HFFc6 (cell line): ENCODE measurements at regions not wholly inside any gene's neighbourhood (a gene's known extent, or its start where the extent isn't known, plus 50 kb on each side); places are given as distances from the start of the nearest gene placed in this dataset.

ENCODE experiments used
- DNase-seq: peaks from one replicate; pipeline ENCODE4 v3.0.0-alpha.2; 2018
- H3K27ac Mint-ChIP-seq: 2 replicates; pipeline ENCODE4 v1.8.0; 2020; ENCODE audit warnings: mild to moderate bottlenecking, mixed read lengths
- H3K27me3 Mint-ChIP-seq: 2 replicates; pipeline ENCODE4 v1.8.0; 2021; ENCODE audit warnings: mild to moderate bottlenecking, moderate library complexity, mixed read lengths; ENCODE audit not compliant: insufficient read depth
- H3K36me3 Mint-ChIP-seq: 2 replicates; pipeline ENCODE4 v1.8.0; 2021; ENCODE audit warnings: low read depth, mixed read lengths
- H3K4me1 Mint-ChIP-seq: 2 replicates; pipeline ENCODE4 v1.8.0; 2020; ENCODE audit warnings: low read depth, mixed read lengths
- H3K4me3 Mint-ChIP-seq: 2 replicates; pipeline ENCODE4 v1.8.0; 2020; ENCODE audit warnings: mild to moderate bottlenecking, moderate library complexity, mixed read lengths
- H3K9me3 Mint-ChIP-seq: 2 replicates; pipeline ENCODE4 v1.8.0; 2020; ENCODE audit warnings: mild to moderate bottlenecking, mixed read lengths
- TF ChIP-seq, protein P1 (sequence below): fragments of 200-600 bp; sonication (generic); IDR thresholded peaks from 2 replicates; pipeline ENCODE4 v1.5.0; 2021; ENCODE audit warnings: antibody characterized with exemption, mild to moderate bottlenecking

DNA sequence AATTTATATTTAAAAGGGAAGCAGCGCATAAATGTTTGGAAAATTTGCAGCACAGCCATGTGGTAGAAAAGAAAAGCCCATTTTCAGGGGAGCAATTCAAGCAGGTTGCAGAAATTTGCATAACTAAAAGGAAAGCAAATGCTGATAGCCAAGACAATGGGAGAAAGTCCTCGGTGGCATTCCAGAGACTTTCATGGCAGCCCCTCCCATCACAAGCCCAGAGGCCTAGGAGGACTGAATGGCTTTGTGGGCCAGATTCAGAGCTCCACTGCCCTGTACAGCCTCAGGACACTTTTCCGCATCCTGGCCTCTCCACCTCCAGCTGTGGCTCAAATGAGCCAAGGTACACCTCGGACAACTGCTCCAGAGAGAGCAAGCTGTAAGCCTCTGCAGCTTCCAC lies 462.9 kb downstream of the CDK5RAP2 start:
- Mint-ChIP-seq H3K27me3 (no peaks in the 10 kb centered on the region), H3K27ac (no peak overlapping the region), H3K4me1 (no peaks in the 10 kb centered on the region), H3K4me3 (no peak overlapping the region), H3K36me3 (no peaks in the 10 kb centered on the region; the same call in 1 of the 2 replicates), H3K9me3 (peaks cover 44% of the 10 kb centered on the region)
- DNase-seq: no peak
- TF ChIP-seq, protein P1, sequence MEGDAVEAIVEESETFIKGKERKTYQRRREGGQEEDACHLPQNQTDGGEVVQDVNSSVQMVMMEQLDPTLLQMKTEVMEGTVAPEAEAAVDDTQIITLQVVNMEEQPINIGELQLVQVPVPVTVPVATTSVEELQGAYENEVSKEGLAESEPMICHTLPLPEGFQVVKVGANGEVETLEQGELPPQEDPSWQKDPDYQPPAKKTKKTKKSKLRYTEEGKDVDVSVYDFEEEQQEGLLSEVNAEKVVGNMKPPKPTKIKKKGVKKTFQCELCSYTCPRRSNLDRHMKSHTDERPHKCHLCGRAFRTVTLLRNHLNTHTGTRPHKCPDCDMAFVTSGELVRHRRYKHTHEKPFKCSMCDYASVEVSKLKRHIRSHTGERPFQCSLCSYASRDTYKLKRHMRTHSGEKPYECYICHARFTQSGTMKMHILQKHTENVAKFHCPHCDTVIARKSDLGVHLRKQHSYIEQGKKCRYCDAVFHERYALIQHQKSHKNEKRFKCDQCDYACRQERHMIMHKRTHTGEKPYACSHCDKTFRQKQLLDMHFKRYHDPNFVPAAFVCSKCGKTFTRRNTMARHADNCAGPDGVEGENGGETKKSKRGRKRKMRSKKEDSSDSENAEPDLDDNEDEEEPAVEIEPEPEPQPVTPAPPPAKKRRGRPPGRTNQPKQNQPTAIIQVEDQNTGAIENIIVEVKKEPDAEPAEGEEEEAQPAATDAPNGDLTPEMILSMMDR: no peak

DNA sequence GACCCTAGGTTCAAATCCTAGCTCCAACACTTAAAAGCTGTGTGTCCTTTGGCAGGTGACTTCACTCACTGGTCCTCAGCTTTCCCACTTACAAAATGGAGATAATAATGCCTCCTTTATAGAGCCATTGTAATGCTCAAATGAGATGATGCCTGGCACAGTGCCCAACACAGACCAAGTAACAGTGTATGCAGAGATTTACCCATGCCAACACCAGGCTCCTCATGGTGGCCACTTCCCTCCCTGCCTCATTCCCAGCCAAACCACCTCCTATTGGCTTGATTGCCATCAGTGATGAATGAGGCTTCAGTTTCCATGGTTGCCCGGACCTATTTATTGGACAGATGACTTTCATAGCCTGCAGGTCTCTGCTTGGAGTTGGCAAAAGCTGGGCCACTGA lies 469.4 kb downstream of the CDK5RAP2 start:
- Mint-ChIP-seq H3K27me3 (no peaks in the 10 kb centered on the region), H3K4me1 (no peaks in the 10 kb centered on the region), H3K9me3 (peaks cover 17% of the 10 kb centered on the region), H3K36me3 (no peaks in the 10 kb centered on the region), H3K4me3 (no peak overlapping the region), H3K27ac (no peak overlapping the region)
- TF ChIP-seq, protein P1: no peak
- no peak for DNase-seq

GRCh38 chr9:120109242-120109641 lies 470.7 kb downstream of the CDK5RAP2 start:
- H3K27ac Mint-ChIP-seq: no peak overlapping the region
- no peaks in the 10 kb centered on the region for H3K36me3 Mint-ChIP-seq
- no peak for DNase-seq
- H3K27me3 Mint-ChIP-seq: peaks cover under 1% of the 10 kb centered on the region; the same call in 1 of the 2 replicates
- no peaks in the 10 kb centered on the region for H3K4me1 Mint-ChIP-seq
- TF ChIP-seq, protein P1: no peak
- peaks cover 15% of the 10 kb centered on the region for H3K9me3 Mint-ChIP-seq
- H3K4me3 Mint-ChIP-seq: no peak overlapping the region

GRCh38 chr9:120107138-120107537 lies 472.8 kb downstream of the CDK5RAP2 start:
- no peak for DNase-seq
- H3K27me3 Mint-ChIP-seq: peaks cover 2% of the 10 kb centered on the region; the same call in 1 of the 2 replicates
- no peaks in the 10 kb centered on the region for H3K4me1 Mint-ChIP-seq
- TF ChIP-seq, protein P1: no peak
- H3K4me3 Mint-ChIP-seq: no peak overlapping the region
- H3K36me3 Mint-ChIP-seq: no peaks in the 10 kb centered on the region
- H3K27ac Mint-ChIP-seq: no peak overlapping the region
- H3K9me3 Mint-ChIP-seq: peaks cover 15% of the 10 kb centered on the region

DNA sequence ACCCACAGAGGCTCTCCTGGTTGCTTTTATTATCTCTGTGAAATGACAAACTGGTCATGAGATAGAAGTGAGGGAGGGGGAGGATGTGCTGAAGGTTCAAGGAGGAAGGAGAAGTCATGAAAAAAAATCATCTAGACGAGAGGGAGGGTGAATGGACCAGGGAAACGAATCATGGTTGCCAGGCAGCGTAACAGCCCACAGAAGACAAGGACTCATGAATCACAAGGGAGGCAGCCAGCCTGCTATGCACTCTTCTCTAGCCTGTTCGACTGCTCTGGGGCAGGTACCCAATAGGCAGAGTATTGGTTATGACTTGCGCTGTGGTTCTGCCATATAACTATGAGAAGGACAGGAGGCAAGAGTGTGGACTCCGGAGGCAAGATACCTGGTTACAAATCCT lies 475.2 kb downstream of the CDK5RAP2 start:
- peaks cover 19% of the 10 kb centered on the region for H3K9me3 Mint-ChIP-seq
- no peak overlapping the region for H3K27ac Mint-ChIP-seq
- no peak for DNase-seq
- H3K36me3 Mint-ChIP-seq: no peaks in the 10 kb centered on the region
- no peaks in the 10 kb centered on the region for H3K4me1 Mint-ChIP-seq
- TF ChIP-seq, protein P1: no peak
- H3K27me3 Mint-ChIP-seq: peaks cover 4% of the 10 kb centered on the region; the same call in 1 of the 2 replicates
- H3K4me3 Mint-ChIP-seq: no peak overlapping the region

DNA sequence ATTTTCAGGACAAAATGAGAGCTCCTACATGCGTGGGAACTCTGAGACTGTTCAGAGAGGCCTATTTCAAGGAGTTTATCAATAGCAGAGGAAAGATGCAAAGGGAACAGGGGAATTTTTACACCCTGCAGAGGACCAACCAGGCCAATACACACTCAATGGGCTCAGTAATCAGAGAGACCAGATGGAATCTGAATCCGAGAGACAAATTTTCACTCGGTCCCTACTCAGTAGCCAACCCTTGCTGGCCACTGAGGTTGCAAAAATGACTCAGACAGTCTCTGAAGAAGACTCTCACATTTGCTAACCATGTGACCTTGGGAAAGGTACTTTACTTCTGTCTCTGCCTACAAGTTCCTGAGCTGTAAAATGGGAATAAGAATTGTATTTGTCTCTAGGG lies 479.4 kb downstream of the CDK5RAP2 start:
- Mint-ChIP-seq H3K9me3 (peaks cover 22% of the 10 kb centered on the region), H3K27me3 (peaks cover 5% of the 10 kb centered on the region; the same call in 1 of the 2 replicates), H3K4me3 (no peak overlapping the region), H3K36me3 (no peaks in the 10 kb centered on the region), H3K27ac (no peak overlapping the region), H3K4me1 (no peaks in the 10 kb centered on the region)
- no peak for DNase-seq
- TF ChIP-seq, protein P1: no peak
